IMR-90 (cell line): ENCODE measurements at regions not wholly inside any gene's neighbourhood (a gene's known extent, or its start where the extent isn't known, plus 50 kb on each side); places are given as distances from the start of the nearest gene placed in this dataset.

Experiments used
- ATAC-seq: fragments of 200-7000 bp; cut with Tn5 transposase; 2 replicates; pipeline ENCODE4 v1.9.1; 2020; ENCODE audit warnings: low read depth, mild to moderate bottlenecking, moderate library complexity
- BruUV-seq: library from RNA; stranded (reverse); fragments of 400-500 nt; replicated peaks from 2 replicates; lab custom pipeline; 2021; lab: Mats Ljungman, UMichigan
- CTCF ChIA-PET: fragments of 300-600 bp; formaldehyde crosslinking; extraction: SDS; loops from one replicate; lab custom pipeline; 2021; ENCODE audit warnings: antibody characterized with exemption; lab: Yijun Ruan, JAX
- POLR2A ChIA-PET: fragments of 300-600 bp; sonication (Branson Sonifier 250); formaldehyde crosslinking; loops from one replicate; lab custom pipeline; 2022; ENCODE audit warnings: antibody characterized with exemption; ENCODE audit not compliant: unreplicated experiment; lab: Charles Lee
- DNase-seq: peaks from one replicate; pipeline ENCODE4 v3.0.0; 2013
- H2AFZ ChIP-seq: replicated peaks from 2 replicates; pipeline ENCODE3; 2013; ENCODE audit warnings: low read length, mild to moderate bottlenecking; ENCODE audit not compliant: poor library complexity
- H2AK5ac ChIP-seq: 2 replicates; pipeline ENCODE4 v1.6.1; 2013; ENCODE audit warnings: low read depth, low read length, inconsistent platforms
- H2AK9ac ChIP-seq: replicated peaks from 2 replicates; pipeline ENCODE3; 2013; ENCODE audit warnings: mild to moderate bottlenecking, low read depth, low read length, moderate library complexity; ENCODE audit not compliant: poor library complexity
- H2BK120ac ChIP-seq: 2 replicates; pipeline ENCODE4 v1.6.1; 2013; ENCODE audit warnings: low read depth, low read length, inconsistent platforms
- H2BK15ac ChIP-seq: 3 replicates; pipeline ENCODE4 v1.6.1; 2013; ENCODE audit warnings: low read depth, low read length, inconsistent platforms
- H2BK20ac ChIP-seq: 2 replicates; pipeline ENCODE4 v1.6.1; 2013; ENCODE audit warnings: low read depth, mild to moderate bottlenecking, inconsistent platforms, low read length, moderate library complexity
- H2BK5ac ChIP-seq: 2 replicates; pipeline ENCODE4 v1.6.1; 2013; ENCODE audit warnings: mild to moderate bottlenecking, low read depth, low read length, inconsistent platforms; ENCODE audit not compliant: poor library complexity, severe bottlenecking
- H3K14ac ChIP-seq: replicated peaks from 2 replicates; pipeline ENCODE4 v1.6.1; 2013; ENCODE audit warnings: low read depth, low read length, inconsistent platforms
- H3K18ac ChIP-seq: 2 replicates; pipeline ENCODE4 v1.6.1; 2013; ENCODE audit warnings: low read depth, low read length, control low read depth
- H3K23ac ChIP-seq: 2 replicates; pipeline ENCODE4 v1.6.1; 2013; ENCODE audit warnings: low read depth, low read length, inconsistent platforms
- H3K27ac ChIP-seq: 2 replicates; pipeline ENCODE4 v1.5.1; 2013; ENCODE audit warnings: mild to moderate bottlenecking, control low read depth, low read length; ENCODE audit not compliant: insufficient read depth
- H3K27me3 ChIP-seq: 2 replicates; pipeline ENCODE4 v1.6.1; 2013; ENCODE audit warnings: low read length; ENCODE audit not compliant: control insufficient read depth, insufficient read depth
- H3K36me3 ChIP-seq: 2 replicates; pipeline ENCODE4 v1.6.1; 2013; ENCODE audit warnings: low read length, mixed read lengths; ENCODE audit not compliant: control insufficient read depth, insufficient read depth
- H3K4ac ChIP-seq: 2 replicates; pipeline ENCODE4 v1.6.1; 2013; ENCODE audit warnings: low read depth, low read length, inconsistent platforms
- H3K4me1 ChIP-seq: 2 replicates; pipeline ENCODE4 v1.6.1; 2013; ENCODE audit warnings: low read length, mixed read lengths; ENCODE audit not compliant: control insufficient read depth, insufficient read depth
- H3K4me2 ChIP-seq: 2 replicates; pipeline ENCODE4 v1.6.1; 2013; ENCODE audit warnings: low read depth, mild to moderate bottlenecking, control low read depth, low read length, moderate library complexity
- H3K4me3 ChIP-seq: 2 replicates; pipeline ENCODE4 v1.5.1; 2013; ENCODE audit warnings: low read depth, mild to moderate bottlenecking, control low read depth, low read length, moderate library complexity; ENCODE audit not compliant: insufficient read depth
- H3K56ac ChIP-seq: 2 replicates; pipeline ENCODE4 v1.6.1; 2013; ENCODE audit warnings: low read length, inconsistent platforms; ENCODE audit not compliant: insufficient read depth; ENCODE audit errors: extremely low read depth
- H3K79me1 ChIP-seq, 2 experiments: 2 replicates each; pipeline ENCODE4 v1.6.1; 2013; ENCODE audit warnings: low read length in 2 of 2, inconsistent platforms in 1 of 2, low read depth in 1 of 2
- H3K9ac ChIP-seq: 2 replicates; pipeline ENCODE4 v1.6.1; 2013; ENCODE audit warnings: low read depth, low read length, control low read depth
- H3K9me1 ChIP-seq: 2 replicates; pipeline ENCODE4 v1.6.1; 2013; ENCODE audit warnings: low read length, inconsistent platforms; ENCODE audit not compliant: insufficient read depth
- H3K9me3 ChIP-seq: 2 replicates; pipeline ENCODE4 v1.6.1; 2013; ENCODE audit warnings: low read length; ENCODE audit not compliant: control insufficient read depth, insufficient read depth
- H4K20me1 ChIP-seq: 2 replicates; pipeline ENCODE4 v1.6.1; 2013; ENCODE audit warnings: low read length, inconsistent platforms; ENCODE audit not compliant: insufficient read depth
- H4K5ac ChIP-seq: 2 replicates; pipeline ENCODE4 v1.6.1; 2013; ENCODE audit warnings: mild to moderate bottlenecking, low read depth, low read length, control low read depth
- H4K8ac ChIP-seq, 2 experiments: 2 replicates each; pipeline ENCODE4 v1.6.1; 2013; ENCODE audit warnings: low read depth in 2 of 2, low read length in 2 of 2, control low read depth in 1 of 2, inconsistent platforms in 1 of 2
- H4K91ac ChIP-seq: 2 replicates; pipeline ENCODE4 v1.6.1; 2013; ENCODE audit warnings: low read depth, low read length, inconsistent platforms; ENCODE audit not compliant: insufficient read depth
- BHLHE40 ChIP-seq: fragments of 150-350 bp; IDR thresholded peaks from 2 replicates; pipeline ENCODE4 v1.6.1; 2016; ENCODE audit warnings: mild to moderate bottlenecking, low read depth, low read length
- CEBPB ChIP-seq: IDR thresholded peaks from 2 replicates; pipeline ENCODE4 v1.6.1; 2012; ENCODE audit warnings: low read depth, low read length, improper control_type of control experiment
- CHD1 ChIP-seq: IDR thresholded peaks from 2 replicates; pipeline ENCODE4 v1.6.1; 2012; ENCODE audit warnings: low read depth, low read length, improper control_type of control experiment
- CTCF ChIP-seq: conservative IDR thresholded peaks from 2 replicates; pipeline ENCODE4 v1.5.1; 2012; ENCODE audit warnings: mild to moderate bottlenecking, low read depth, low read length, improper control_type of control experiment
- ELK1 ChIP-seq: fragments of 150-350 bp; IDR thresholded peaks from 2 replicates; pipeline ENCODE4 v1.6.1; 2016; ENCODE audit warnings: low read depth, mild to moderate bottlenecking, low read length, moderate library complexity, borderline replicate concordance
- FOS ChIP-seq: fragments of 150-350 bp; IDR thresholded peaks from 2 replicates; pipeline ENCODE4 v1.6.1; 2016; ENCODE audit warnings: low read depth, low read length
- MAFK ChIP-seq: IDR thresholded peaks from 2 replicates; pipeline ENCODE4 v1.6.1; 2012; ENCODE audit warnings: low read depth, low read length, improper control_type of control experiment
- MAZ ChIP-seq: IDR thresholded peaks from 2 replicates; pipeline ENCODE4 v1.6.1; 2012; ENCODE audit warnings: low read depth, mild to moderate bottlenecking, low read length, improper control_type of control experiment, moderate library complexity, borderline replicate concordance
- MXI1 ChIP-seq: IDR thresholded peaks from 2 replicates; pipeline ENCODE4 v1.6.1; 2012; ENCODE audit warnings: low read depth, mild to moderate bottlenecking, low read length, moderate library complexity, borderline replicate concordance
- NFE2L2 ChIP-seq: fragments of 150-350 bp; IDR thresholded peaks from 2 replicates; pipeline ENCODE4 v1.6.1; 2016; ENCODE audit warnings: low read depth, mild to moderate bottlenecking, low read length
- POLR2A ChIP-seq: IDR thresholded peaks from 2 replicates; pipeline ENCODE4 v1.6.1; 2012; ENCODE audit warnings: mild to moderate bottlenecking, low read depth, low read length
- RAD21 ChIP-seq: IDR thresholded peaks from 2 replicates; pipeline ENCODE4 v1.6.1; 2012; ENCODE audit warnings: low read length, improper control_type of control experiment
- RCOR1 ChIP-seq: IDR thresholded peaks from 2 replicates; pipeline ENCODE4 v1.6.1; 2012; ENCODE audit warnings: mild to moderate bottlenecking, low read length, improper control_type of control experiment; ENCODE audit not compliant: insufficient replicate concordance
- SMC3 ChIP-seq: fragments of 150-350 bp; IDR thresholded peaks from 2 replicates; pipeline ENCODE4 v1.6.1; 2016; ENCODE audit warnings: low read depth, mild to moderate bottlenecking, antibody characterized with exemption, low read length, moderate library complexity
- WGBS, 2 experiments: methylation state at CpG; one replicate each; pipeline versions ENCODE4 v1.1.5 to v1.1.7; 2013; ENCODE audit warnings: missing lambda C conversion rate in 2 of 2; ENCODE audit not compliant: insufficient read length in 1 of 2; ENCODE audit errors: extremely low coverage in 2 of 2; 5-methylcytosine and 5-hydroxymethylcytosine counted together
- dilution Hi-C: fragments of 300-500 bp; cut with HindIII; formaldehyde crosslinking; loops from one replicate; pipeline ENCODE4 v1.14.3; 2018; ENCODE audit warnings: low sequenced_read_pairs; ENCODE audit not compliant: unreplicated experiment
- in situ Hi-C: fragments of 300-500 bp; cut with MboI; formaldehyde crosslinking; loops from 3 replicates; pipeline ENCODE4 v1.14.3; 2019; ENCODE audit warnings: low sequenced_read_pairs, inconsistent platforms, mixed read lengths
- intact Hi-C: fragments of 100-400 bp; cut with micrococcal nuclease; formaldehyde crosslinking; loops from 2 replicates; pipeline ENCODE4 v1.10.0; 2022
- TF ChIP-seq, protein P1 (sequence below): fragments of 150-350 bp; IDR thresholded peaks from 2 replicates; pipeline ENCODE4 v1.6.1; 2017; ENCODE audit warnings: mild to moderate bottlenecking, antibody characterized with exemption, low read length, low read depth

DNA sequence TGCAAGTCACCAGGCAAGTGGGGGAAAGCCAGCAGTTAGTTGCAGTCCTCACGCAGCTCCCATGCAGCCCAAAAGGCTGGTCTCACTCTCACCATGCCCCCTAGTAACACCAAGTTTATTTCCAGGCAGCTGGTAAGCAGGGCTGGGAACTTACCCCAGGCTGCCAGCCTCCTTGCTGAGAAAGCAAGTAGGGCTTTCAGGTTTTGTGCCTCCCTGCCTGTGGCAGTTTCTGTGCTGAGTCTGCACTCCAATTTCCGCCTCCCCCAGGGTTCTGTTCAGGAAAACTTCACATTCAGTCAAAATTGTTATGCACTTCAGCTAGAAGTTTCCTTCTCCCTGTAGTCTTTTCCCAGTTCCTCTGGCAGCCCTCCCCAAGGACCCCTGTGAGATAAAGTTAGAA is 102.0 kb upstream of the SGIP1 start:
- in situ Hi-C loops (no loop called here), intact Hi-C loops (no loop called here), dilution Hi-C loops (no loop called here)
- Histone ChIP-seq H2AFZ (no peak overlapping the region), H3K14ac (no peak overlapping the region), H3K18ac (no peak overlapping the region), H3K4me3 (no peak overlapping the region), H2BK20ac (no peak overlapping the region), H3K79me1 (no peaks in the 10 kb centered on the region), H4K20me1 (no peaks in the 10 kb centered on the region), H3K23ac (no peak overlapping the region), H3K27me3 (no peaks in the 10 kb centered on the region), H4K5ac (no peak overlapping the region), H3K9ac (no peak overlapping the region), H2BK120ac (no peak overlapping the region), H3K4me2 (no peak overlapping the region), H2BK15ac (no peak overlapping the region; the same call in 2 of the 3 replicates), H4K91ac (no peak overlapping the region), H3K56ac (no peak overlapping the region), H2BK5ac (no peak overlapping the region), H3K9me3 (peaks cover 5% of the 10 kb centered on the region; the same call in 1 of the 2 replicates), H3K4me1 (peaks cover 3% of the 10 kb centered on the region), H3K4ac (no peak overlapping the region), H4K8ac (no peak overlapping the region), H2AK5ac (no peak overlapping the region), H3K27ac (no peak overlapping the region), H2AK9ac (no peak overlapping the region), H3K36me3 (no peaks in the 10 kb centered on the region), H3K9me1 (peaks cover 7% of the 10 kb centered on the region)
- WGBS, 2 experiments, result no CpG with 5 or more reads among the region's 2 CpGs
- TF ChIP-seq RAD21, result no peak
- no peak for TF ChIP-seq CEBPB
- no peak for TF ChIP-seq BHLHE40
- no peak for TF ChIP-seq POLR2A
- no peak for TF ChIP-seq CTCF
- no peak for TF ChIP-seq FOS
- TF ChIP-seq, protein P1, sequence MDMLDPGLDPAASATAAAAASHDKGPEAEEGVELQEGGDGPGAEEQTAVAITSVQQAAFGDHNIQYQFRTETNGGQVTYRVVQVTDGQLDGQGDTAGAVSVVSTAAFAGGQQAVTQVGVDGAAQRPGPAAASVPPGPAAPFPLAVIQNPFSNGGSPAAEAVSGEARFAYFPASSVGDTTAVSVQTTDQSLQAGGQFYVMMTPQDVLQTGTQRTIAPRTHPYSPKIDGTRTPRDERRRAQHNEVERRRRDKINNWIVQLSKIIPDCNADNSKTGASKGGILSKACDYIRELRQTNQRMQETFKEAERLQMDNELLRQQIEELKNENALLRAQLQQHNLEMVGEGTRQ, result no peak
- no peak for TF ChIP-seq NFE2L2
- no peak for TF ChIP-seq RCOR1
- TF ChIP-seq MAFK, result no peak
- TF ChIP-seq MXI1, result no peak
- TF ChIP-seq CHD1, result no peak
- no peak for TF ChIP-seq ELK1
- no peak for TF ChIP-seq SMC3
- TF ChIP-seq MAZ, result no peak
- POLR2A ChIA-PET, result no interaction called here
- DNase-seq (no peak), ATAC-seq (no peak)
- CTCF ChIA-PET, result interaction anchor here (0.5 kb wide), 1 partner anchor 122 kb away, joined by 5 read pairs; no protein-coding TSS in a partner anchor
- BruUV-seq, result no TSS peak
